ENCODE measurements at regions not wholly inside any gene's neighbourhood (a gene's known extent, or its start where the extent isn't known, plus 50 kb on each side); places are given as distances from the start of the nearest gene placed in this dataset.
A peak's percentile ranks its signal among the peaks of the same experiment; 100 is the strongest.

GRCh38 chr5:164052536-164053093 is 547.2 kb downstream of the MAT2B start:
- Mint-ChIP-seq H3K27me3 (no peaks in the 10 kb centered on the region), H3K36me3 (no peaks in the 10 kb centered on the region), H3K9me3 (peaks cover 0 to 2% (median 0%) of the 10 kb centered on the region in 9 donors), H3K4me3 (no peak overlapping the region), H3K4me1 (no peaks in the 10 kb centered on the region), H3K27ac (no peak overlapping the region)
- POLR2A ChIA-PET, result no interaction called here
- ATAC-seq (no peak), DNase-seq (no peak)

- H3K4me3 Mint-ChIP-seq, result no peak overlapping the region
- H3K9me3 Mint-ChIP-seq, result peaks cover 0 to 2% (median 0%) of the 10 kb centered on the region in 9 donors
- no peaks in the 10 kb centered on the region for H3K36me3 Mint-ChIP-seq
- H3K27ac Mint-ChIP-seq, result no peak overlapping the region
- DNase-seq (no peak), ATAC-seq (no peak)
- no peaks in the 10 kb centered on the region for H3K4me1 Mint-ChIP-seq
- POLR2A ChIA-PET, result no interaction called here
- no peaks in the 10 kb centered on the region for H3K27me3 Mint-ChIP-seq
Observed at GRCh38 chr5:164053123-164053522, 547.7 kb downstream of the MAT2B start.

- Mint-ChIP-seq H3K27me3 (no peaks in the 10 kb centered on the region), H3K36me3 (no peaks in the 10 kb centered on the region), H3K9me3 (peaks cover 0 to 2% (median 0%) of the 10 kb centered on the region in 9 donors), H3K27ac (no peak overlapping the region), H3K4me1 (no peaks in the 10 kb centered on the region), H3K4me3 (no peak overlapping the region)
- POLR2A ChIA-PET, result no interaction called here
- ATAC-seq (no peak), DNase-seq (no peak)
Observed at GRCh38 chr5:164054461-164054860, 549.0 kb downstream of the MAT2B start.

- no peaks in the 10 kb centered on the region for H3K36me3 Mint-ChIP-seq
- POLR2A ChIA-PET, result no interaction called here
- H3K4me3 Mint-ChIP-seq, result no peak overlapping the region
- H3K4me1 Mint-ChIP-seq, result no peaks in the 10 kb centered on the region
- no peak for ATAC-seq
- no peak overlapping the region for H3K27ac Mint-ChIP-seq
- peaks cover 0 to 2% (median 0%) of the 10 kb centered on the region in 9 donors for H3K9me3 Mint-ChIP-seq
- DNase-seq, result no peak
- no peaks in the 10 kb centered on the region for H3K27me3 Mint-ChIP-seq
Observed at GRCh38 chr5:164057121-164057520, 551.7 kb downstream of the MAT2B start.

- no peak overlapping the region for H3K27ac Mint-ChIP-seq
- H3K9me3 Mint-ChIP-seq, result peaks cover 0 to 2% (median 0%) of the 10 kb centered on the region in 9 donors
- ATAC-seq, result no peak
- H3K27me3 Mint-ChIP-seq, result no peaks in the 10 kb centered on the region
- POLR2A ChIA-PET, result no interaction called here
- no peak overlapping the region for H3K4me3 Mint-ChIP-seq
- H3K36me3 Mint-ChIP-seq, result no peaks in the 10 kb centered on the region
- no peak for DNase-seq
- H3K4me1 Mint-ChIP-seq, result no peaks in the 10 kb centered on the region
Observed at GRCh38 chr5:164058621-164059020, 553.2 kb downstream of the MAT2B start.

GRCh38 chr5:164059471-164059870 is 554.1 kb downstream of the MAT2B start:
- ATAC-seq, result no peak
- Mint-ChIP-seq H3K36me3 (no peaks in the 10 kb centered on the region), H3K27me3 (no peaks in the 10 kb centered on the region), H3K4me1 (no peaks in the 10 kb centered on the region), H3K4me3 (no peak overlapping the region), H3K9me3 (peaks cover 0 to 2% (median 0%) of the 10 kb centered on the region in 9 donors), H3K27ac (no peak overlapping the region)
- POLR2A ChIA-PET, result no interaction called here
- DNase-seq, result no peak

GRCh38 chr5:164060786-164061355 is 555.5 kb downstream of the MAT2B start:
- POLR2A ChIA-PET, result no interaction called here
- Mint-ChIP-seq H3K27me3 (no peaks in the 10 kb centered on the region), H3K27ac (no peak overlapping the region), H3K4me3 (no peak overlapping the region), H3K4me1 (no peaks in the 10 kb centered on the region), H3K9me3 (peaks cover 0 to 2% (median 0%) of the 10 kb centered on the region in 9 donors), H3K36me3 (no peaks in the 10 kb centered on the region)
- no peak for DNase-seq
- no peak for ATAC-seq

GRCh38 chr5:164062304-164062703 is 556.9 kb downstream of the MAT2B start:
- DNase-seq, result no peak
- H3K36me3 Mint-ChIP-seq, result no peaks in the 10 kb centered on the region
- POLR2A ChIA-PET, result no interaction called here
- H3K27me3 Mint-ChIP-seq, result no peaks in the 10 kb centered on the region
- peaks cover 0 to 2% (median 0%) of the 10 kb centered on the region in 9 donors for H3K9me3 Mint-ChIP-seq
- H3K4me3 Mint-ChIP-seq, result no peak overlapping the region
- no peaks in the 10 kb centered on the region for H3K4me1 Mint-ChIP-seq
- no peak overlapping the region for H3K27ac Mint-ChIP-seq
- ATAC-seq, result no peak

GRCh38 chr5:164065266-164065665 is 559.8 kb downstream of the MAT2B start:
- H3K27ac Mint-ChIP-seq, result no peak overlapping the region
- H3K9me3 Mint-ChIP-seq, result peaks cover 0 to 5% (median 0%) of the 10 kb centered on the region in 9 donors
- H3K36me3 Mint-ChIP-seq, result no peaks in the 10 kb centered on the region
- H3K4me1 Mint-ChIP-seq, result no peaks in the 10 kb centered on the region
- no peak overlapping the region for H3K4me3 Mint-ChIP-seq
- DNase-seq (no peak), ATAC-seq (no peak)
- POLR2A ChIA-PET, result no interaction called here
- H3K27me3 Mint-ChIP-seq, result no peaks in the 10 kb centered on the region

- no peaks in the 10 kb centered on the region for H3K36me3 Mint-ChIP-seq
- peaks cover 0 to 11% (median 0%) of the 10 kb centered on the region in 9 donors for H3K9me3 Mint-ChIP-seq
- POLR2A ChIA-PET, result no interaction called here
Observed at GRCh38 chr5:164071671-164072070, 566.3 kb downstream of the MAT2B start.

GRCh38 chr5:164073081-164073480 is 567.7 kb downstream of the MAT2B start:
- H3K36me3 Mint-ChIP-seq, result no peaks in the 10 kb centered on the region
- H3K27ac Mint-ChIP-seq, result no peak overlapping the region
- no peak overlapping the region for H3K4me3 Mint-ChIP-seq
- DNase-seq, result no peak
- peaks cover 0 to 11% (median 0%) of the 10 kb centered on the region in 9 donors for H3K9me3 Mint-ChIP-seq
- H3K27me3 Mint-ChIP-seq, result peaks cover 0 to 3% (median 0%) of the 10 kb centered on the region in 5 donors
- POLR2A ChIA-PET, result no interaction called here
- no peaks in the 10 kb centered on the region for H3K4me1 Mint-ChIP-seq
- ATAC-seq, result no peak

More at GRCh38 chr5:164071671-164072070, 566.3 kb downstream of the MAT2B start:
- ATAC-seq (no peak), DNase-seq (no peak)
- H3K27me3 Mint-ChIP-seq, result peaks cover 0 to 3% (median 0%) of the 10 kb centered on the region in 5 donors
- H3K4me3 Mint-ChIP-seq, result no peak overlapping the region
- H3K27ac Mint-ChIP-seq, result no peak overlapping the region
- H3K4me1 Mint-ChIP-seq, result no peaks in the 10 kb centered on the region

GRCh38 chr5:164076556-164076955 is 571.1 kb downstream of the MAT2B start:
- POLR2A ChIA-PET, result no interaction called here
- no peak for ATAC-seq
- Mint-ChIP-seq H3K9me3 (peaks cover 0 to 11% (median 0%) of the 10 kb centered on the region in 9 donors), H3K4me3 (no peak overlapping the region), H3K27ac (peak overlapping the region in 1 of 10 donors; percentile 36), H3K36me3 (no peaks in the 10 kb centered on the region), H3K4me1 (no peaks in the 10 kb centered on the region), H3K27me3 (peaks cover 0 to 1% (median 0%) of the 10 kb centered on the region in 5 donors)
- no peak for DNase-seq

- POLR2A ChIA-PET, result no interaction called here
- H3K9me3 Mint-ChIP-seq, result peaks cover 0 to 9% (median 2%) of the 10 kb centered on the region in 9 donors
- H3K4me1 Mint-ChIP-seq, result no peaks in the 10 kb centered on the region
- peaks cover 0 to 1% (median 0%) of the 10 kb centered on the region in 5 donors for H3K27me3 Mint-ChIP-seq
- H3K27ac Mint-ChIP-seq, result no peak overlapping the region
- no peak for DNase-seq
- ATAC-seq, result no peak
- no peaks in the 10 kb centered on the region for H3K36me3 Mint-ChIP-seq
- H3K4me3 Mint-ChIP-seq, result no peak overlapping the region
Observed at GRCh38 chr5:164090358-164090757, 584.9 kb downstream of the MAT2B start.

- peaks cover 0 to 9% (median 2%) of the 10 kb centered on the region in 9 donors for H3K9me3 Mint-ChIP-seq
- no peaks in the 10 kb centered on the region for H3K4me1 Mint-ChIP-seq
- H3K27me3 Mint-ChIP-seq, result peaks cover 0 to 1% (median 0%) of the 10 kb centered on the region in 5 donors
- H3K27ac Mint-ChIP-seq, result no peak overlapping the region
- DNase-seq, result no peak
- ATAC-seq, result no peak
- POLR2A ChIA-PET, result no interaction called here
- no peak overlapping the region for H3K4me3 Mint-ChIP-seq
- H3K36me3 Mint-ChIP-seq, result no peaks in the 10 kb centered on the region
Observed at GRCh38 chr5:164091836-164092235, 586.4 kb downstream of the MAT2B start.
